ENCODE measurements at regions not wholly inside any gene's neighbourhood (a gene's known extent, or its start where the extent isn't known, plus 50 kb on each side); places are given as distances from the start of the nearest gene placed in this dataset.

- Histone ChIP-seq H3K79me2 (no peaks in the 10 kb centered on the region), H3K4me2 (no peak overlapping the region), H3K27me3 (no peaks in the 10 kb centered on the region), H3K36me3 (replicated peaks; ENCODE audit: insufficient read depth, low read depth) (no peaks in the 10 kb centered on the region), H2AFZ (no peak overlapping the region), H3K27ac (no peak overlapping the region), H3K9me2 (replicated peaks; ENCODE audit: insufficient read depth) (no peaks in the 10 kb centered on the region), H4K20me1 (ENCODE audit: insufficient read depth, poor library complexity, severe bottlenecking) (no peaks in the 10 kb centered on the region), H3K4me1 (ENCODE audit: insufficient read depth) (no peaks in the 10 kb centered on the region), H3K4me3 (no peak overlapping the region), H3K9me3 (ENCODE audit: low read depth) (no peaks in the 10 kb centered on the region)
- TF ChIP-seq EZH2 (IDR thresholded peaks at IDR 0.05; ENCODE audit: borderline replicate concordance) (no peak), EZH2phosphoT487 (IDR thresholded peaks at IDR 0.05; ENCODE audit: low read depth, severe bottlenecking, unreplicated experiment) (no peak), CTCF (IDR thresholded peaks at IDR 0.05; ENCODE audit: poor library complexity) (no peak)
- 95% methylated on average over 34 of the region's 34 CpGs for WGBS (ENCODE audit: low lambda C conversion rate, missing lambda C conversion rate)
- DNase-seq (ENCODE audit: low spot score), result no peak
Observed at GRCh38 chr20:40913224-40914185, 115.1 kb upstream of the TOP1 start.

- H3K4me3 ChIP-seq, result no peak overlapping the region
- H3K27me3 ChIP-seq, result no peaks in the 10 kb centered on the region
- H3K4me2 ChIP-seq, result no peak overlapping the region
- no peak for TF ChIP-seq EZH2 (IDR thresholded peaks at IDR 0.05; ENCODE audit: borderline replicate concordance)
- no peak for TF ChIP-seq EZH2phosphoT487 (IDR thresholded peaks at IDR 0.05; ENCODE audit: low read depth, severe bottlenecking, unreplicated experiment)
- no peak for TF ChIP-seq CTCF (IDR thresholded peaks at IDR 0.05; ENCODE audit: poor library complexity)
- no peak overlapping the region for H3K27ac ChIP-seq
- 85% methylated on average over 3 of the region's 3 CpGs for WGBS (ENCODE audit: low lambda C conversion rate, missing lambda C conversion rate)
- no peaks in the 10 kb centered on the region for H3K9me3 ChIP-seq (ENCODE audit: low read depth)
- no peak for DNase-seq (ENCODE audit: low spot score)
- no peaks in the 10 kb centered on the region for H3K36me3 ChIP-seq (replicated peaks; ENCODE audit: insufficient read depth, low read depth)
- no peaks in the 10 kb centered on the region for H3K79me2 ChIP-seq
- no peaks in the 10 kb centered on the region for H3K9me2 ChIP-seq (replicated peaks; ENCODE audit: insufficient read depth)
- no peak overlapping the region for H2AFZ ChIP-seq
- no peaks in the 10 kb centered on the region for H3K4me1 ChIP-seq (ENCODE audit: insufficient read depth)
- no peaks in the 10 kb centered on the region for H4K20me1 ChIP-seq (ENCODE audit: insufficient read depth, poor library complexity, severe bottlenecking)
Observed at GRCh38 chr20:40915756-40916155, 112.9 kb upstream of the TOP1 start.

GRCh38 chr20:40916276-40916675 lies 112.3 kb upstream of the TOP1 start:
- DNase-seq (ENCODE audit: low spot score), result no peak
- Histone ChIP-seq H4K20me1 (ENCODE audit: insufficient read depth, poor library complexity, severe bottlenecking) (no peaks in the 10 kb centered on the region), H2AFZ (no peak overlapping the region), H3K4me1 (ENCODE audit: insufficient read depth) (no peaks in the 10 kb centered on the region), H3K27me3 (no peaks in the 10 kb centered on the region), H3K4me2 (no peak overlapping the region), H3K4me3 (no peak overlapping the region), H3K9me3 (ENCODE audit: low read depth) (no peaks in the 10 kb centered on the region), H3K9me2 (replicated peaks; ENCODE audit: insufficient read depth) (no peaks in the 10 kb centered on the region), H3K79me2 (no peaks in the 10 kb centered on the region), H3K27ac (no peak overlapping the region), H3K36me3 (replicated peaks; ENCODE audit: insufficient read depth, low read depth) (no peaks in the 10 kb centered on the region)
- no peak for TF ChIP-seq CTCF (IDR thresholded peaks at IDR 0.05; ENCODE audit: poor library complexity)
- no peak for TF ChIP-seq EZH2 (IDR thresholded peaks at IDR 0.05; ENCODE audit: borderline replicate concordance)
- TF ChIP-seq EZH2phosphoT487 (IDR thresholded peaks at IDR 0.05; ENCODE audit: low read depth, severe bottlenecking, unreplicated experiment), result no peak
- WGBS (ENCODE audit: low lambda C conversion rate, missing lambda C conversion rate), result 47% methylated on average over 1 of the region's 1 CpG

Measured in hepatocyte (in vitro differentiated cells).